ENCODE measurements at regions not wholly inside any gene's neighbourhood (a gene's known extent, or its start where the extent isn't known, plus 50 kb on each side); places are given as distances from the start of the nearest gene placed in this dataset.
A peak's percentile ranks its signal among the peaks of the same experiment; 100 is the strongest.

- no peaks in the 10 kb centered on the region for H3K4me1 Mint-ChIP-seq
- H3K36me3 Mint-ChIP-seq = no peaks in the 10 kb centered on the region
- H3K27me3 Mint-ChIP-seq = no peaks in the 10 kb centered on the region
- no peak overlapping the region for H3K4me3 Mint-ChIP-seq
- no peak overlapping the region for H3K27ac Mint-ChIP-seq
- H3K9me3 Mint-ChIP-seq = peaks cover 0 to 1% (median 0%) of the 10 kb centered on the region in 3 donors
Observed at GRCh38 chr1:98421085-98421435, 240.5 kb upstream of the SNX7 start.

- H3K27me3 Mint-ChIP-seq = no peaks in the 10 kb centered on the region
- H3K4me3 Mint-ChIP-seq = no peak overlapping the region
- no peaks in the 10 kb centered on the region for H3K4me1 Mint-ChIP-seq
- peaks cover 0 to 1% (median 0%) of the 10 kb centered on the region in 3 donors for H3K9me3 Mint-ChIP-seq
- H3K27ac Mint-ChIP-seq = no peak overlapping the region
- no peaks in the 10 kb centered on the region for H3K36me3 Mint-ChIP-seq
Observed at GRCh38 chr1:98420376-98421084, 241.0 kb upstream of the SNX7 start.

GRCh38 chr1:98417820-98418219, 243.7 kb upstream of the SNX7 start:
- Mint-ChIP-seq H3K9me3 (peaks cover 0 to 3% (median 0%) of the 10 kb centered on the region in 3 donors), H3K4me1 (no peaks in the 10 kb centered on the region), H3K4me3 (no peak overlapping the region), H3K27ac (no peak overlapping the region), H3K36me3 (no peaks in the 10 kb centered on the region), H3K27me3 (no peaks in the 10 kb centered on the region)

GRCh38 chr1:98410082-98410481, 251.4 kb upstream of the SNX7 start:
- Mint-ChIP-seq H3K4me3 (no peak overlapping the region), H3K36me3 (peaks cover 2% of the 10 kb centered on the region), H3K27me3 (no peaks in the 10 kb centered on the region), H3K9me3 (peaks cover 3 to 9% (median 8%) of the 10 kb centered on the region in 3 donors), H3K27ac (no peak overlapping the region), H3K4me1 (peaks cover 0 to 2% (median 0%) of the 10 kb centered on the region in 3 donors)

GRCh38 chr1:98406352-98407088, 255.0 kb upstream of the SNX7 start:
- Mint-ChIP-seq H3K4me1 (peaks cover 0 to 4% (median 0%) of the 10 kb centered on the region in 3 donors), H3K27ac (no peak overlapping the region), H3K9me3 (peaks cover 0 to 5% (median 0%) of the 10 kb centered on the region in 3 donors), H3K4me3 (no peak overlapping the region), H3K36me3 (peaks cover 2% of the 10 kb centered on the region), H3K27me3 (no peaks in the 10 kb centered on the region)

- Mint-ChIP-seq H3K27ac (no peak overlapping the region), H3K9me3 (peaks cover 0 to 5% (median 0%) of the 10 kb centered on the region in 3 donors), H3K27me3 (no peaks in the 10 kb centered on the region), H3K4me3 (no peak overlapping the region), H3K4me1 (peaks cover 0 to 4% (median 0%) of the 10 kb centered on the region in 3 donors), H3K36me3 (peaks cover 2% of the 10 kb centered on the region)
Observed at GRCh38 chr1:98405581-98406074, 255.9 kb upstream of the SNX7 start.

GRCh38 chr1:98404866-98405265, 256.7 kb upstream of the SNX7 start:
- H3K4me3 Mint-ChIP-seq = peak overlapping the region in 1 of 4 donors; percentile 35
- H3K27ac Mint-ChIP-seq = no peak overlapping the region
- peaks cover 0 to 4% (median 0%) of the 10 kb centered on the region in 3 donors for H3K4me1 Mint-ChIP-seq

GRCh38 chr1:98403963-98404480, 257.5 kb upstream of the SNX7 start:
- H3K4me1 Mint-ChIP-seq = peaks cover 0 to 4% (median 0%) of the 10 kb centered on the region in 3 donors
- peaks cover 0 to 5% (median 0%) of the 10 kb centered on the region in 3 donors for H3K9me3 Mint-ChIP-seq
- H3K4me3 Mint-ChIP-seq = no peak overlapping the region
- no peaks in the 10 kb centered on the region for H3K36me3 Mint-ChIP-seq
- H3K27ac Mint-ChIP-seq = no peak overlapping the region
- no peaks in the 10 kb centered on the region for H3K27me3 Mint-ChIP-seq

More at GRCh38 chr1:98404866-98405265, 256.7 kb upstream of the SNX7 start:
- H3K27me3 Mint-ChIP-seq = no peaks in the 10 kb centered on the region
- H3K9me3 Mint-ChIP-seq = peaks cover 0 to 5% (median 0%) of the 10 kb centered on the region in 3 donors
- H3K36me3 Mint-ChIP-seq = no peaks in the 10 kb centered on the region

GRCh38 chr1:98402860-98403259, 258.7 kb upstream of the SNX7 start:
- H3K36me3 Mint-ChIP-seq = no peaks in the 10 kb centered on the region
- H3K27me3 Mint-ChIP-seq = no peaks in the 10 kb centered on the region
- no peak overlapping the region for H3K27ac Mint-ChIP-seq
- H3K4me3 Mint-ChIP-seq = no peak overlapping the region
- peaks cover 0 to 4% (median 0%) of the 10 kb centered on the region in 3 donors for H3K4me1 Mint-ChIP-seq
- H3K9me3 Mint-ChIP-seq = peaks cover 0 to 5% (median 2%) of the 10 kb centered on the region in 3 donors

- Mint-ChIP-seq H3K27ac (no peak overlapping the region), H3K4me3 (no peak overlapping the region), H3K4me1 (peaks cover 0 to 2% (median 0%) of the 10 kb centered on the region in 3 donors), H3K9me3 (peaks cover 2 to 5% (median 3%) of the 10 kb centered on the region in 3 donors), H3K27me3 (no peaks in the 10 kb centered on the region), H3K36me3 (no peaks in the 10 kb centered on the region)
Observed at GRCh38 chr1:98400446-98400845, 261.1 kb upstream of the SNX7 start.

- H3K4me3 Mint-ChIP-seq = no peak overlapping the region
- peaks cover 0 to 2% (median 0%) of the 10 kb centered on the region in 3 donors for H3K4me1 Mint-ChIP-seq
- no peaks in the 10 kb centered on the region for H3K36me3 Mint-ChIP-seq
- H3K27ac Mint-ChIP-seq = no peak overlapping the region
- peaks cover 2 to 5% (median 3%) of the 10 kb centered on the region in 3 donors for H3K9me3 Mint-ChIP-seq
- no peaks in the 10 kb centered on the region for H3K27me3 Mint-ChIP-seq
Observed at GRCh38 chr1:98399218-98399617, 262.3 kb upstream of the SNX7 start.

GRCh38 chr1:98398649-98399048, 262.9 kb upstream of the SNX7 start:
- H3K36me3 Mint-ChIP-seq = no peaks in the 10 kb centered on the region
- H3K9me3 Mint-ChIP-seq = peaks cover 2 to 4% (median 3%) of the 10 kb centered on the region in 3 donors
- peaks cover 0 to 2% (median 0%) of the 10 kb centered on the region in 3 donors for H3K4me1 Mint-ChIP-seq
- H3K4me3 Mint-ChIP-seq = no peak overlapping the region
- H3K27ac Mint-ChIP-seq = no peak overlapping the region
- H3K27me3 Mint-ChIP-seq = no peaks in the 10 kb centered on the region

GRCh38 chr1:98398092-98398491, 263.4 kb upstream of the SNX7 start:
- Mint-ChIP-seq H3K9me3 (peaks cover 2 to 3% (median 3%) of the 10 kb centered on the region in 3 donors), H3K27me3 (no peaks in the 10 kb centered on the region), H3K4me3 (no peak overlapping the region), H3K4me1 (peaks cover 0 to 2% (median 0%) of the 10 kb centered on the region in 3 donors), H3K36me3 (no peaks in the 10 kb centered on the region), H3K27ac (no peak overlapping the region)

GRCh38 chr1:98393719-98394118, 267.8 kb upstream of the SNX7 start:
- H3K4me3 Mint-ChIP-seq = no peak overlapping the region

GRCh38 chr1:98391175-98391574, 270.3 kb upstream of the SNX7 start:
- H3K36me3 Mint-ChIP-seq = no peaks in the 10 kb centered on the region
- H3K27me3 Mint-ChIP-seq = no peaks in the 10 kb centered on the region
- no peak overlapping the region for H3K27ac Mint-ChIP-seq
- H3K4me1 Mint-ChIP-seq = peaks cover 0 to 5% (median 3%) of the 10 kb centered on the region in 3 donors
- no peak overlapping the region for H3K4me3 Mint-ChIP-seq
- H3K9me3 Mint-ChIP-seq = no peaks in the 10 kb centered on the region

More at GRCh38 chr1:98393719-98394118, 267.8 kb upstream of the SNX7 start:
- Mint-ChIP-seq H3K27ac (no peak overlapping the region), H3K27me3 (no peaks in the 10 kb centered on the region), H3K36me3 (no peaks in the 10 kb centered on the region), H3K9me3 (peaks cover 0 to 3% (median 2%) of the 10 kb centered on the region in 3 donors), H3K4me1 (no peaks in the 10 kb centered on the region)

Measured in IgD-negative memory B cell (primary cell).